HG02938 (cell line): ENCODE measurements at regions not wholly inside any gene's neighbourhood (a gene's known extent, or its start where the extent isn't known, plus 50 kb on each side); places are given as distances from the start of the nearest gene placed in this dataset.

Source experiments
- ATAC-seq: cut with Tn5 transposase; IDR thresholded peaks from one replicate; pipeline ENCODE4 v1.9.1; 2021; ENCODE audit warnings: mild to moderate bottlenecking, moderate library complexity; ENCODE audit not compliant: unreplicated experiment

GRCh38 chr21:27450216-27450615, 483.3 kb upstream of the ADAMTS5 start:
- ATAC-seq, result no peak

- ATAC-seq, result no peak
These were observed 482.1 kb upstream of the ADAMTS5 start for GRCh38 chr21:27448960-27449359.

- ATAC-seq, result no peak
These were observed 481.0 kb upstream of the ADAMTS5 start for GRCh38 chr21:27447843-27448242.

GRCh38 chr21:27429710-27430341, 462.9 kb upstream of the ADAMTS5 start:
- no peak for ATAC-seq

GRCh38 chr21:27426196-27426595, 459.3 kb upstream of the ADAMTS5 start:
- ATAC-seq, result no peak

GRCh38 chr21:27425574-27425973, 458.7 kb upstream of the ADAMTS5 start:
- no peak for ATAC-seq

GRCh38 chr21:27425172-27425571, 458.3 kb upstream of the ADAMTS5 start:
- ATAC-seq, result no peak

- no peak for ATAC-seq
These were observed 457.7 kb upstream of the ADAMTS5 start for GRCh38 chr21:27424601-27425000.

- no peak for ATAC-seq
These were observed 457.2 kb upstream of the ADAMTS5 start for GRCh38 chr21:27423906-27424595.

GRCh38 chr21:27423038-27423437, 456.1 kb upstream of the ADAMTS5 start:
- no peak for ATAC-seq

GRCh38 chr21:27422435-27422834, 455.5 kb upstream of the ADAMTS5 start:
- ATAC-seq, result no peak

GRCh38 chr21:27421654-27422053, 454.8 kb upstream of the ADAMTS5 start:
- no peak for ATAC-seq

GRCh38 chr21:27419153-27419552, 452.3 kb upstream of the ADAMTS5 start:
- ATAC-seq, result no peak

- no peak for ATAC-seq
These were observed 451.5 kb upstream of the ADAMTS5 start for GRCh38 chr21:27418346-27418745.

- ATAC-seq, result no peak
These were observed 445.6 kb upstream of the ADAMTS5 start for GRCh38 chr21:27412530-27412929.

- ATAC-seq, result no peak
These were observed 441.9 kb upstream of the ADAMTS5 start for GRCh38 chr21:27408826-27409225.

GRCh38 chr21:27407271-27407670, 440.4 kb upstream of the ADAMTS5 start:
- no peak for ATAC-seq

GRCh38 chr21:27406300-27407009, 439.6 kb upstream of the ADAMTS5 start:
- ATAC-seq, result no peak

GRCh38 chr21:27403011-27403410, 436.1 kb upstream of the ADAMTS5 start:
- no peak for ATAC-seq

- no peak for ATAC-seq
These were observed 433.2 kb upstream of the ADAMTS5 start for GRCh38 chr21:27400045-27400444.

GRCh38 chr21:27397578-27397977, 430.7 kb upstream of the ADAMTS5 start:
- no peak for ATAC-seq

GRCh38 chr21:27393726-27394125, 426.8 kb upstream of the ADAMTS5 start:
- no peak for ATAC-seq
